ENCODE measurements at regions not wholly inside any gene's neighbourhood (a gene's known extent, or its start where the extent isn't known, plus 50 kb on each side); places are given as distances from the start of the nearest gene placed in this dataset.

DNA sequence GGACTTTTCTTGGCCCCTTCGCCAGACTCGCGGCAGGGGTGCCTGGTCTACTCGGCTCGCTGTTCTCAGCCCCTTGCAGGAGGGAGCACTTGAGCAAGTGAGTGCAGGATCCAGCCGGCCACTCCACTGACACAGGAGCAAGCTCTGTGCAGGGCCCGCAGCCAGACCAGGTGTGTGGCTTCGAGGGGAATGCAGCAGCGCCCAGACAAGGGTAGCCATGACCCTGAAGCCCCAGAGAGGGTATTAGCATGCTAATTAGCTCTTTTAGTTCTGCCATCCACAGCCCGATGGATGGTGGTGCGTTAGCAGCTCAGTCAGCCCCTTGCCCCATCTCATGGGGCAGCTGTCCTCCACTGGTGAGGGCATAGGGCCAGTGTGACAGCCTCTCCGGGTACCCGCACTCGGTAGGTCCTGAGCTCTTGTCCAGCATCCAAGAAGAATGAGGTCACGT lies 103.2 kb upstream of the HS6ST1 start:
- Histone ChIP-seq H3K27ac (ENCODE audit: low read depth) (no peak overlapping the region), H3K36me3 (ENCODE audit: insufficient read depth) (no peaks in the 10 kb centered on the region), H3K4me3 (ENCODE audit: low read depth, low read length) (no peak overlapping the region), H3K4me1 (ENCODE audit: insufficient read depth) (no peaks in the 10 kb centered on the region)
- WGBS, result 94% methylated on average over 15 of the region's 15 CpGs
- DNase-seq (ENCODE audit: extremely low spot score), result no peak

DNA sequence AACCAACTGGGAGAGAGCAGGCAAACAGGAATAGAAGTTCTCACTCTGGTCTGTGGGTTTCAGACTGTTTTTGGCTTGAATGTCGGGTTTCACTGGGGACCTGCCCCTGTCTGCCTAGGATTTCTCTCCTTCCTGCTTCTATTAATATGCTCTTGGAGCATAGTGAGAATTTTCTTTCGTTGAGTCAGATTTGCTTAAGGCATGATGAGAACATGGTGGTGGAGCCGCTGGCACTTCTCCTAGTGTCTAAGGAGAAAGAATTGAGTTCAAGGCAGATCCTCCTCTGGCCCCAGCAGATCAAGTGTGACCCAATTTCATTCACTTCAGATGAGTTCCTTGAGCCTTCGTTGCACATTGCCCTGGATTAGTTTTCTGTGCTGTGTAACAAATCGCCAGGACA lies 103.9 kb upstream of the HS6ST1 start:
- Histone ChIP-seq H3K4me3 (ENCODE audit: low read depth, low read length) (no peak overlapping the region), H3K4me1 (ENCODE audit: insufficient read depth) (no peaks in the 10 kb centered on the region), H3K27ac (ENCODE audit: low read depth) (no peak overlapping the region), H3K36me3 (ENCODE audit: insufficient read depth) (no peaks in the 10 kb centered on the region)
- 68% methylated on average over 5 of the region's 5 CpGs for WGBS
- no peak for DNase-seq (ENCODE audit: extremely low spot score)

GRCh38 chr2:128423788-128424165 lies 105.1 kb upstream of the HS6ST1 start:
- Histone ChIP-seq H3K36me3 (ENCODE audit: insufficient read depth) (no peaks in the 10 kb centered on the region), H3K4me1 (ENCODE audit: insufficient read depth) (no peaks in the 10 kb centered on the region), H3K4me3 (ENCODE audit: low read depth, low read length) (no peak overlapping the region), H3K27ac (ENCODE audit: low read depth) (no peak overlapping the region)
- no peak for DNase-seq (ENCODE audit: extremely low spot score)

- Histone ChIP-seq H3K4me1 (ENCODE audit: insufficient read depth) (no peaks in the 10 kb centered on the region), H3K27ac (ENCODE audit: low read depth) (no peak overlapping the region), H3K4me3 (ENCODE audit: low read depth, low read length) (no peak overlapping the region), H3K36me3 (ENCODE audit: insufficient read depth) (no peaks in the 10 kb centered on the region)
- 65% methylated on average over 11 of the region's 11 CpGs for WGBS
- DNase-seq (ENCODE audit: extremely low spot score), result no peak
These were observed 105.9 kb upstream of the HS6ST1 start for GRCh38 chr2:128424406-128425171.

DNA sequence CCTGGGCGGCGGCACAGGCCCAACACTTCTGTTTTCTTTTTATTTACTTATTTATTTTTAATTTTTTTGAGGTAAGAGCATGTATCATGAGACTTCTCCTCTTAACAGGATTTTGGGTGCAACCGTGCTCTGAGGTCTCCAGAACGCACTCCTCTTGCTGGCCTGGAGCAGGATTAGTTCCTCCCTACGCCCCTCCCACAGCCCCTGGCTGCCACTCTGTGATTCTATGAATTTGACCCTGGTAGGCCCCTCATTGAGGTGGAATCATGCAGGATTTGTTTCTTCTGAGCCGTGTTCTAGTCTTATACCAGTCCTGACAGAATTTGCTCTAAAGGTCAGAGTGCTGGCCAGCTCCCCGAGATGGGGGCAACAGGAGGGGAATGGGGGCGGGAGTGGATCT lies 106.5 kb upstream of the HS6ST1 start:
- 92% methylated on average over 8 of the region's 8 CpGs for WGBS
- Histone ChIP-seq H3K4me1 (ENCODE audit: insufficient read depth) (no peaks in the 10 kb centered on the region), H3K36me3 (ENCODE audit: insufficient read depth) (no peaks in the 10 kb centered on the region), H3K4me3 (ENCODE audit: low read depth, low read length) (no peak overlapping the region), H3K27ac (ENCODE audit: low read depth) (no peak overlapping the region)
- DNase-seq (ENCODE audit: extremely low spot score), result no peak

- Histone ChIP-seq H3K4me3 (ENCODE audit: low read depth, low read length) (no peak overlapping the region), H3K36me3 (ENCODE audit: insufficient read depth) (no peaks in the 10 kb centered on the region), H3K4me1 (ENCODE audit: insufficient read depth) (no peaks in the 10 kb centered on the region), H3K27ac (ENCODE audit: low read depth) (no peak overlapping the region)
- WGBS, result 84% methylated on average over 15 of the region's 15 CpGs
- no peak for DNase-seq (ENCODE audit: extremely low spot score)
These were observed 107.3 kb upstream of the HS6ST1 start for GRCh38 chr2:128425731-128426620.

DNA sequence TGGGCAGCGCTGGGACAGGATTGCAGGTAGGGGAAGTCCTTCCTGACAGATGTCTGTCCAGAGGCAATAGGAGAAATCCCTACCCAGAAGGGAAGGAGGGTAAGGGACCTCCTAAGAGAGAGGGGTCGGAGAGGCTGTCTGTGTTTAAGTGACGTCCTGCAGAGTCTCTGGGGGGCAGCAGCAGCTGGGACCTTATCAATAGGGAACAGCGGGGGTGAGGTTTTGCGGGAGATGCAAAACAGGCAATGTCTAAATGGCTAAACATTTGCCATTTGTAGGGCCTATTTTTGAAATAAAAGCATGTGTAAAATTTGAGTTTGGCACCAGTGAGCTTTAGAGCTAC lies 108.7 kb upstream of the HS6ST1 start:
- DNase-seq (ENCODE audit: extremely low spot score), result no peak
- WGBS, result 87% methylated on average over 5 of the region's 5 CpGs
- Histone ChIP-seq H3K36me3 (ENCODE audit: insufficient read depth) (no peaks in the 10 kb centered on the region), H3K4me1 (ENCODE audit: insufficient read depth) (no peaks in the 10 kb centered on the region), H3K4me3 (ENCODE audit: low read depth, low read length) (no peak overlapping the region), H3K27ac (ENCODE audit: low read depth) (no peak overlapping the region)

GRCh38 chr2:128428415-128428814 lies 109.7 kb upstream of the HS6ST1 start:
- Histone ChIP-seq H3K36me3 (ENCODE audit: insufficient read depth) (no peaks in the 10 kb centered on the region), H3K4me1 (ENCODE audit: insufficient read depth) (no peaks in the 10 kb centered on the region), H3K4me3 (ENCODE audit: low read depth, low read length) (no peak overlapping the region), H3K27ac (ENCODE audit: low read depth) (no peak overlapping the region)
- 87% methylated on average over 3 of the region's 3 CpGs for WGBS
- no peak for DNase-seq (ENCODE audit: extremely low spot score)

GRCh38 chr2:128432423-128432822 lies 113.8 kb upstream of the HS6ST1 start:
- no peak for DNase-seq (ENCODE audit: extremely low spot score)
- 79% methylated on average over 4 of the region's 4 CpGs for WGBS
- H3K27ac ChIP-seq (ENCODE audit: low read depth), result no peak overlapping the region
- H3K4me1 ChIP-seq (ENCODE audit: insufficient read depth), result no peaks in the 10 kb centered on the region
- H3K4me3 ChIP-seq (ENCODE audit: low read depth, low read length), result no peak overlapping the region
- H3K36me3 ChIP-seq (ENCODE audit: insufficient read depth), result no peaks in the 10 kb centered on the region

GRCh38 chr2:128433911-128434550 lies 115.4 kb upstream of the HS6ST1 start:
- WGBS, result 89% methylated on average over 3 of the region's 3 CpGs
- DNase-seq (ENCODE audit: extremely low spot score), result no peak
- Histone ChIP-seq H3K36me3 (ENCODE audit: insufficient read depth) (no peaks in the 10 kb centered on the region), H3K4me3 (ENCODE audit: low read depth, low read length) (no peak overlapping the region), H3K4me1 (ENCODE audit: insufficient read depth) (no peaks in the 10 kb centered on the region), H3K27ac (ENCODE audit: low read depth) (no peak overlapping the region)

DNA sequence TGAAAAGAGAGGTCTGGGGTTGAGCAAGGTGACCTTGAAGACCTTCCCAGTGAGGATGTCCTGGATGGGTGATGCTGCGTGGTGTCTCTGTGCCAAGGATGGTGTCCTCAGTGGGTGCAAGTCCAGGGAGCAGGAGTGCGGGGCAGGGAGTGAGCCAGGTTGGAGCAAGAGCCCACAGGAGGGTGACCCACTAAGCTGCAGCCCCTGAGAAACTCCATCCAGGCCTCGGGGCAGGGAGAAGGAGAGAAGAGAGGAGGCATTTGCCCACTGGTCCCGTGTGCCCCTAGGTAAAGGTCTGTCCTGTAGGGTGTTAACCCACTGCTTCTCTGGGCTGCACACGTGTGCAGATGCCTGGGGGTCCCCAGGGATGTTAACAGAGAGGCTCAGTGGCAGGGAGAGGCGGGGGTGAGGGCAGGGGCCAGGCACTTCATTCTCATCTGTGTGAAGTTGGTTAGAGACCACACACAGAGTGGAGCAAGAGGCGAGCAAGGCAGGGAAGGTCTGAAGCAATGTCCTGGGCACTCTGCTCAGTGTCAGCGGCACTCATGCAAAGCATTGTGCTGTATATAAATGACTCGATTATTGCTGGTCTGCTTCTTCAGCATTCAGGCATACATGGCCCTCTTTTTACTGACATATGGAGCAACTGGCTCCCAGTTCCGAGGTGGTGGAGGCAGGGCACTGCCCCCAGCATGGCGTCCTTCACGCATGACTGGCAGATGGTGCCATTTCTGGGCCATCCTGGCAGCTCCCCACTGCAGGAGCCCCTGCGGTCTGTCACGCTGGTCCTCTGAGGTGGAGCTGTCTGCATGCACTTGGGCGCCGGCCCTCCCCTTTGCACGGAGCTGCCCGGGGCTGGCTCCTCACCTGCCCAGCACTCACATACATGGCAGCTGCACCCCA lies 117.2 kb upstream of the HS6ST1 start:
- no peaks in the 10 kb centered on the region for H3K4me1 ChIP-seq (ENCODE audit: insufficient read depth)
- H3K27ac ChIP-seq (ENCODE audit: low read depth), result no peak overlapping the region
- WGBS, result 86% methylated on average over 18 of the region's 18 CpGs
- H3K36me3 ChIP-seq (ENCODE audit: insufficient read depth), result no peaks in the 10 kb centered on the region
- no peak for DNase-seq (ENCODE audit: extremely low spot score)
- H3K4me3 ChIP-seq (ENCODE audit: low read depth, low read length), result no peak overlapping the region

- Histone ChIP-seq H3K27ac (ENCODE audit: low read depth) (no peak overlapping the region), H3K36me3 (ENCODE audit: insufficient read depth) (no peaks in the 10 kb centered on the region), H3K4me3 (ENCODE audit: low read depth, low read length) (no peak overlapping the region), H3K4me1 (ENCODE audit: insufficient read depth) (no peaks in the 10 kb centered on the region)
- DNase-seq (ENCODE audit: extremely low spot score), result no peak
- 90% methylated on average over 12 of the region's 12 CpGs for WGBS
These were observed 118.0 kb upstream of the HS6ST1 start for GRCh38 chr2:128436479-128437203.

DNA sequence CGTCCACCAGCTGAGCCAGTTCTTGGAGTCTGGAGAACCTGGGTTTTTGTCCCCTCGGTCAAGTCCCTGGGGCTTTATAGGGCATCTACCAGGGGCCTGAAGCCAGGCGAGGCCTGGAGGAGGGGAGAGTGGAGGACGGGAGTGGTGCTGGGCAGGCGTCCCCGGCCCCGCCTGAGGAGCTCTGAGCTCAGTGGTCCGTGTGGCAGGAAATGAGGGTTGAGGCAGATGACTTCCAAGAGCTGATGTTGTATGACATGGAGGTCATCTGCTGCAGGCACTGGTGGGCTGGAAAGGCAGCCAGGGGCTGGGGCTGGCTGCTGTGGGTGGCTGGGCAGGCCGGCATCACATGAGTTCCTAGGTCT lies 118.5 kb upstream of the HS6ST1 start:
- 81% methylated on average over 9 of the region's 9 CpGs for WGBS
- Histone ChIP-seq H3K4me1 (ENCODE audit: insufficient read depth) (no peaks in the 10 kb centered on the region), H3K27ac (ENCODE audit: low read depth) (no peak overlapping the region), H3K4me3 (ENCODE audit: low read depth, low read length) (no peak overlapping the region), H3K36me3 (ENCODE audit: insufficient read depth) (no peaks in the 10 kb centered on the region)
- no peak for DNase-seq (ENCODE audit: extremely low spot score)

All from urinary bladder (tissue), 3 donors.